K562 (cell line): ENCODE measurements at regions not wholly inside any gene's neighbourhood (a gene's known extent, or its start where the extent isn't known, plus 50 kb on each side); places are given as distances from the start of the nearest gene placed in this dataset.

Source experiments
- CREB1 ChIP-seq, 2 experiments: sonication (generic) in 1 of 2; formaldehyde crosslinking in 1 of 2; IDR thresholded peaks; 2 replicates each; pipeline versions ENCODE4 v1.6.1 to v1.8.0; 2012 to 2022; ENCODE audit warnings: inconsistent platforms in 1 of 2, mild to moderate bottlenecking in 1 of 2, missing genetic modification reagents in 1 of 2, moderate library complexity in 1 of 2
- EZH2 ChIP-seq: IDR thresholded peaks from 2 replicates; pipeline ENCODE4 v1.6.1; 2012; ENCODE audit warnings: low read depth, mild to moderate bottlenecking, inconsistent platforms, low read length, borderline replicate concordance
- JUNB ChIP-seq: fragments of 450-650 bp; formaldehyde crosslinking; conservative IDR thresholded peaks from 2 replicates; pipeline ENCODE4 v1.4.0; 2020; ENCODE audit warnings: mild to moderate bottlenecking
- MXI1 ChIP-seq: IDR thresholded peaks from 2 replicates; pipeline ENCODE4 v1.6.1; 2011; ENCODE audit warnings: low read depth, mild to moderate bottlenecking, improper control_type of control experiment, low read length
- POLR2A ChIP-seq: fragments of 450-650 bp; conservative IDR thresholded peaks from 2 replicates; pipeline ENCODE4 v1.6.1; 2016
- POLR2AphosphoS5 ChIP-seq: IDR thresholded peaks from 2 replicates; pipeline ENCODE4 v1.6.1; 2011; ENCODE audit warnings: mild to moderate bottlenecking, low read depth, low read length, moderate library complexity; ENCODE audit not compliant: control insufficient read depth, insufficient read depth
- ZBTB17 ChIP-seq: fragments of 450-650 bp; formaldehyde crosslinking; IDR thresholded peaks from 2 replicates; pipeline ENCODE4 v1.4.0; 2020; ENCODE audit warnings: mild to moderate bottlenecking
- ZNF274 ChIP-seq: IDR thresholded peaks from 2 replicates; pipeline ENCODE4 v1.6.1; 2011; ENCODE audit warnings: low read depth, mild to moderate bottlenecking, low read length, moderate library complexity, borderline replicate concordance
- ZNF431 ChIP-seq: sonication (generic); formaldehyde crosslinking; IDR thresholded peaks from 2 replicates; pipeline ENCODE4 v1.8.0; 2022; ENCODE audit warnings: mild to moderate bottlenecking, missing genetic modification reagents
- TF ChIP-seq, protein P1 (sequence below): IDR thresholded peaks from 3 replicates; pipeline ENCODE4 v1.6.1; 2011; ENCODE audit warnings: borderline replicate concordance, mild to moderate bottlenecking; ENCODE audit not compliant: insufficient read length, insufficient read depth
- TF ChIP-seq, protein P2 (sequence below), 3 experiments: IDR thresholded peaks in 2 of 3; conservative IDR thresholded peaks in 1 of 3; 2 replicates each; pipeline ENCODE4 v1.5.1; 2011 to 2012; ENCODE audit warnings: low read length in 3 of 3, mild to moderate bottlenecking in 3 of 3, control low read depth in 2 of 3, improper control_type of control experiment in 1 of 3, inconsistent platforms in 1 of 3, low read depth in 1 of 3, mixed read lengths in 1 of 3, moderate library complexity in 1 of 3; ENCODE audit not compliant: insufficient read depth in 2 of 3
- TF ChIP-seq, protein P3 (sequence below): fragments of 250-450 bp; sonication (Bioruptor Pico); IDR thresholded peaks from 2 replicates; pipeline ENCODE4 v1.8.0; 2022; ENCODE audit warnings: inconsistent platforms, mild to moderate bottlenecking, moderate library complexity, borderline replicate concordance

DNA sequence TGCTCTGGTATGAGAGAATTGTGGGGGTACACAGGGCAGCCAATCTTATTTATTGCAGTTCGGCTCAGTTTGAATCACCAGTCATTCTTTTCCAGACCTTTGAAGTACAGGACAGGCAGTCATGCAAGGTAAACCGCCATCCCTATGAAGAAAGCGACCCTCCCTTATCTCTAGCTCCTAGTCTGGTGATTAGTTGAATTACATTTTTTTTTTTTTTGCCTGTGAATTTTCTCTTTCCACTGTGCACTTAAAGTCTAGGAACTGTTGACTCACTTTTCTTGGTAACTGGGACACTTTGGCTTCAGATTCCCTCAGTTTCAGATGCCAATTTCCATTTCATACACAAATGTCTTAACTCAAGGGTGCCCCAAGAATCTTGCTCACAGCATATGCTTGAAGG is 82.4 kb upstream of the FAM9C start:
- TF ChIP-seq POLR2A = no peak
- TF ChIP-seq POLR2AphosphoS5 = no peak
- TF ChIP-seq, protein P1, sequence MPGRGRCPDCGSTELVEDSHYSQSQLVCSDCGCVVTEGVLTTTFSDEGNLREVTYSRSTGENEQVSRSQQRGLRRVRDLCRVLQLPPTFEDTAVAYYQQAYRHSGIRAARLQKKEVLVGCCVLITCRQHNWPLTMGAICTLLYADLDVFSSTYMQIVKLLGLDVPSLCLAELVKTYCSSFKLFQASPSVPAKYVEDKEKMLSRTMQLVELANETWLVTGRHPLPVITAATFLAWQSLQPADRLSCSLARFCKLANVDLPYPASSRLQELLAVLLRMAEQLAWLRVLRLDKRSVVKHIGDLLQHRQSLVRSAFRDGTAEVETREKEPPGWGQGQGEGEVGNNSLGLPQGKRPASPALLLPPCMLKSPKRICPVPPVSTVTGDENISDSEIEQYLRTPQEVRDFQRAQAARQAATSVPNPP = no peak
- TF ChIP-seq ZNF431 (CRISPR knock-in tag) = no peak
- TF ChIP-seq, protein P2, sequence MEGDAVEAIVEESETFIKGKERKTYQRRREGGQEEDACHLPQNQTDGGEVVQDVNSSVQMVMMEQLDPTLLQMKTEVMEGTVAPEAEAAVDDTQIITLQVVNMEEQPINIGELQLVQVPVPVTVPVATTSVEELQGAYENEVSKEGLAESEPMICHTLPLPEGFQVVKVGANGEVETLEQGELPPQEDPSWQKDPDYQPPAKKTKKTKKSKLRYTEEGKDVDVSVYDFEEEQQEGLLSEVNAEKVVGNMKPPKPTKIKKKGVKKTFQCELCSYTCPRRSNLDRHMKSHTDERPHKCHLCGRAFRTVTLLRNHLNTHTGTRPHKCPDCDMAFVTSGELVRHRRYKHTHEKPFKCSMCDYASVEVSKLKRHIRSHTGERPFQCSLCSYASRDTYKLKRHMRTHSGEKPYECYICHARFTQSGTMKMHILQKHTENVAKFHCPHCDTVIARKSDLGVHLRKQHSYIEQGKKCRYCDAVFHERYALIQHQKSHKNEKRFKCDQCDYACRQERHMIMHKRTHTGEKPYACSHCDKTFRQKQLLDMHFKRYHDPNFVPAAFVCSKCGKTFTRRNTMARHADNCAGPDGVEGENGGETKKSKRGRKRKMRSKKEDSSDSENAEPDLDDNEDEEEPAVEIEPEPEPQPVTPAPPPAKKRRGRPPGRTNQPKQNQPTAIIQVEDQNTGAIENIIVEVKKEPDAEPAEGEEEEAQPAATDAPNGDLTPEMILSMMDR (IDR thresholded peaks at IDR 0.05 in 2 of 3, conservative IDR thresholded peaks at IDR 0.05 in 1 of 3; ENCODE audit: insufficient read depth in 2 of 3, low read depth in 1 of 3, low read length in 3 of 3) = no peak
- no peak for TF ChIP-seq EZH2
- no peak for TF ChIP-seq MXI1
- no peak for TF ChIP-seq JUNB (CRISPR knock-in tag)
- TF ChIP-seq, protein P3, sequence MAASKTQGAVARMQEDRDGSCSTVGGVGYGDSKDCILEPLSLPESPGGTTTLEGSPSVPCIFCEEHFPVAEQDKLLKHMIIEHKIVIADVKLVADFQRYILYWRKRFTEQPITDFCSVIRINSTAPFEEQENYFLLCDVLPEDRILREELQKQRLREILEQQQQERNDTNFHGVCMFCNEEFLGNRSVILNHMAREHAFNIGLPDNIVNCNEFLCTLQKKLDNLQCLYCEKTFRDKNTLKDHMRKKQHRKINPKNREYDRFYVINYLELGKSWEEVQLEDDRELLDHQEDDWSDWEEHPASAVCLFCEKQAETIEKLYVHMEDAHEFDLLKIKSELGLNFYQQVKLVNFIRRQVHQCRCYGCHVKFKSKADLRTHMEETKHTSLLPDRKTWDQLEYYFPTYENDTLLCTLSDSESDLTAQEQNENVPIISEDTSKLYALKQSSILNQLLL (CRISPR knock-in tag) = no peak
- no peak for TF ChIP-seq CREB1 (IDR thresholded peaks at IDR 0.05)
- TF ChIP-seq CREB1 (CRISPR knock-in tag; IDR thresholded peaks at IDR 0.05) = no peak
- no peak for TF ChIP-seq ZNF274
- no peak for TF ChIP-seq ZBTB17 (CRISPR knock-in tag)
